22Rv1 (cell line): ENCODE measurements at regions not wholly inside any gene's neighbourhood (a gene's known extent, or its start where the extent isn't known, plus 50 kb on each side); places are given as distances from the start of the nearest gene placed in this dataset.

ENCODE experiments used
- H3K27ac ChIP-seq: fragments of 450-650 bp; 2 replicates; pipeline ENCODE4 v1.5.1; 2017
- ZFX ChIP-seq: fragments of 450-650 bp; IDR thresholded peaks from 2 replicates; pipeline ENCODE4 v1.6.1; 2017; ENCODE audit warnings: antibody characterized with exemption, borderline replicate concordance
- TF ChIP-seq, protein P1 (sequence below): fragments of 450-650 bp; IDR thresholded peaks from 2 replicates; pipeline ENCODE4 v1.5.1; 2017; ENCODE audit warnings: mild to moderate bottlenecking

GRCh38 chr7:15750727-15751126, 64.2 kb upstream of the MEOX2 start:
- no peak for TF ChIP-seq ZFX
- TF ChIP-seq, protein P1, sequence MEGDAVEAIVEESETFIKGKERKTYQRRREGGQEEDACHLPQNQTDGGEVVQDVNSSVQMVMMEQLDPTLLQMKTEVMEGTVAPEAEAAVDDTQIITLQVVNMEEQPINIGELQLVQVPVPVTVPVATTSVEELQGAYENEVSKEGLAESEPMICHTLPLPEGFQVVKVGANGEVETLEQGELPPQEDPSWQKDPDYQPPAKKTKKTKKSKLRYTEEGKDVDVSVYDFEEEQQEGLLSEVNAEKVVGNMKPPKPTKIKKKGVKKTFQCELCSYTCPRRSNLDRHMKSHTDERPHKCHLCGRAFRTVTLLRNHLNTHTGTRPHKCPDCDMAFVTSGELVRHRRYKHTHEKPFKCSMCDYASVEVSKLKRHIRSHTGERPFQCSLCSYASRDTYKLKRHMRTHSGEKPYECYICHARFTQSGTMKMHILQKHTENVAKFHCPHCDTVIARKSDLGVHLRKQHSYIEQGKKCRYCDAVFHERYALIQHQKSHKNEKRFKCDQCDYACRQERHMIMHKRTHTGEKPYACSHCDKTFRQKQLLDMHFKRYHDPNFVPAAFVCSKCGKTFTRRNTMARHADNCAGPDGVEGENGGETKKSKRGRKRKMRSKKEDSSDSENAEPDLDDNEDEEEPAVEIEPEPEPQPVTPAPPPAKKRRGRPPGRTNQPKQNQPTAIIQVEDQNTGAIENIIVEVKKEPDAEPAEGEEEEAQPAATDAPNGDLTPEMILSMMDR = no peak
- H3K27ac ChIP-seq = no peak overlapping the region

DNA sequence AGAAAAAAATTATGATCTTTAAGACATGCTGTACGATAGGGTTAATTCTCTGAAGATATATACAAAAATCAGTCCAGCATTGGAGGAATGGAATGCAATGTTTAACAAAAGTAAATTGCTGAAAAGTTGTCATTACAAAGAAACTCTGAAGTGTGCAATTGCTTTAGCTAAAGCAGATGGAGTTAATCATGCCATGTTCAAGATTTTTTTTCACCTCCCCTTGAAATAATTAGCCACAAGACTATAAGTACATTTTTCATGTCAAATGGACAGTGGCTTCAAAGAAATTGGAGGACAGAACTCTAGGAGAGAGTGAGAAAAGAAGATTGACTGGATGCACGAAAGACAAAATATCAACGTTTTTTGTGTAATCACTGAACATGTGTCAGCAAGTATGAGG, 63.1 kb upstream of the MEOX2 start:
- TF ChIP-seq ZFX = no peak
- TF ChIP-seq, protein P1 = no peak
- no peak overlapping the region for H3K27ac ChIP-seq

- no peak overlapping the region for H3K27ac ChIP-seq
- TF ChIP-seq, protein P1 = no peak
- no peak for TF ChIP-seq ZFX
These were observed 61.2 kb upstream of the MEOX2 start for GRCh38 chr7:15747712-15748111.

DNA sequence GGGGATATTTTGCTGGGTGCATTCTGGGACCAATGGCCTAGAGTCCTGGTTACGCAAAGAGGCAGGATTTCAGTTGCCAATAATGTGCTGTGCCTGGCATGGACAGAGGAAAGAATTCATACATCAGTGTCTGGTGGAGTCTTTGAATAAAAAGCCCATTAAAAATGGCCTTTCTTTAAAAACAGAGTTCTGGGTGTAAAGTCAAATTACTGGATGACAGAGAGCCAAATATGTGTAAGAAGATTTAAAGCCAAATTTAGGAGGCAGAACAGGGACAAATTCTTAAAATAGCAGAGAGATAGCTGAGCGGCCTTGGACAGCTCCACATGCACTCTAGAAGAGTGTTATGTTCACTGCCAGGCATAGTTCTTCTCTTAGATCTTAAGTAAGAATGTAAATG, 60.8 kb upstream of the MEOX2 start:
- TF ChIP-seq ZFX = no peak
- TF ChIP-seq, protein P1 = no peak
- no peak overlapping the region for H3K27ac ChIP-seq

GRCh38 chr7:15743926-15744480, 57.5 kb upstream of the MEOX2 start:
- no peak overlapping the region for H3K27ac ChIP-seq
- TF ChIP-seq ZFX = no peak
- TF ChIP-seq, protein P1 = no peak

DNA sequence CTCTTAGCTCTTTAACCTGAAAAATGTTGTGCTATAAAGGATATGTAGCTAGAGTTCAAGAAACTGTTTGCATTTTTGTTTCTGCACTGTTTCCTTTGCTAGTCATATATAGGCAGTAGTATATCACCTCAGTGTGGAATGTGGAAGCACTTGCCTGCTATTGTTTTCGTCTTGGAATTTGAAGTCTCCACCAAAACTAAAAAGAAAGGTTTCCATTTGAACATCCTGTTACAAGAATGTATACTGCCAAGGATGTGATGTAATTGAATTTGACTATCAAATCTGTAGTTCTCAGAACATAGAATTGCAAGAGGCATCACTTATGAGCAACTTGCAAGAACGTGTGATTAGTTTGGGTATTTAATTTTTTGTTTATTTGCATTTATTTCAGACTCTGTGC, 51.1 kb upstream of the MEOX2 start:
- H3K27ac ChIP-seq = no peak overlapping the region
- no peak for TF ChIP-seq ZFX
